OCI-M1 (cell line): ENCODE measurements at regions not wholly inside any gene's neighbourhood (a gene's known extent, or its start where the extent isn't known, plus 50 kb on each side); places are given as distances from the start of the nearest gene placed in this dataset.

Source experiments
- DNase-seq: peaks from one replicate; lab custom pipeline; 2025; lab: John Stamatoyannopoulos, UW

DNA sequence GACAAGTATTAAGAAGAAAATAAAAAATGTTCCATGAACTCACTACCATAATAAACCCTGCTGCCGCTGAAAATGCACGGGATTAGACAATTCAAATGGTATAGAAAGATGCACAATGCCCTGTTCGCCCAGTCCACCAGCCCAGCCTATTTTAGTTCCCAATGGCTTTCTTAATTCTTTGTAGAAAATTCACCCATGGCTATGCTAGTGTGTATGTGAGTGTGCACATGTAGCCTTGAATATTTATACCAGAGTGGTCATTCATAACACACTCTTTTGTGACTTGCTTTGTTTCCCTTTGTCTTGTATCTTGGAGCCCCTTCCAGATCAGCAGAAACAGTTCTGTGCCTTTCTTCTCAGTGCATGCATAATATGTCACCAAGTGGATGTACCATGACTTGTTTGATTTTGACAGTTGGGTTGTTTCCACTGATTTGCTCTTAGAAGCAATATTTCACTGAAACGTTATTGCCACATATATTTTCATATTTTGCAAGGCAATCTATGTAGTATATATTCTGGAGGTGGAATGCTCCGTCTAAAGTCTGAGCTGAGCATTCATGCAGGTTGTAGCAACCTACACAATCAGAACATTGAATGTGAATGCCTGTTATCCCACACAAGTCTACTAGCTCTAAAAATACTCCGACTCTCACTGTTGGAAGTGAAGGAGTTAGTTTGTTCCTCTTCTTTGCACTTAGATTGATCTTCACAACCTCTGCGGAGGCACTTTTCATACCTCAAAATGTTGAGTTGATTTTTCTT lies 383.0 kb upstream of the EEF2KMT start:
- DNase-seq, result no peak

DNA sequence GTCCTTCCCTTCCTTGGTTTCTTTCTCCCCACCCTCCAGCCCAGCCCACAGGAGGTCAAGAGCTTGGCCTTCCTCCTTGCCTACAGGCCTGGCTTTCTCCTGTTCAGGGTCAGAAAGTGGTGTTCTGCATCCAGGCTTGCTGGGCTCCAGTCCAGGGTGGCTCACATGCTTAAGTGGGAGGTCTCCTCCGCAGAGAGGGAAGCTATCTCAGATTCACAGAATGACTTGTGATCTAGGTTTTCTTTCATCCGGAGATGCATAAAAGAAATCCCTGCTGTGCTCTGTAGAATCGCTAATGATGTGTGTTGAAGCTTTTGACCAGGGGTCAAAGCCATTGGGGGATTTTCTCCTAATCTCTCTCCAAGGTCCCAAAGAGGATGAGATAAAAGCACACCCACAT lies 382.3 kb upstream of the EEF2KMT start:
- no peak for DNase-seq

DNA sequence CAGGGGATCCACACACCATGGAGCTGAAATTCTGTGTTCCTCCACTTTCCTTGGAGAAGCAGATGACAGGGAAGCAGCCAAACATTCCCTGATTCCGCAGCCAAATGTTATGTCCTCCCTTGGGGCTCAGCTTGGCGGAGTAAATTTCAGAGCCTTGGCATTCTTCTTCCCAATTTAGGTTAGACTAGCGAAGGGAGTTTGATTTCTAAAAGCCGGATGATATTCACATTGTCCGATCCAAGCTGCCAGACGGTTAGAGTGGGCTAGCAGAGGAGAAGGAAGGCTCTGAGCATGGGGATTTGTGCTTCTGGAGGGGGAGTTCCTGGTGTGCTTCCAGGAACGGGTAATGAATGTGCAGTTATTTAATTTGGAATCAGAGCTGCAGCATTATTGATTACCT lies 380.4 kb upstream of the EEF2KMT start:
- no peak for DNase-seq

DNA sequence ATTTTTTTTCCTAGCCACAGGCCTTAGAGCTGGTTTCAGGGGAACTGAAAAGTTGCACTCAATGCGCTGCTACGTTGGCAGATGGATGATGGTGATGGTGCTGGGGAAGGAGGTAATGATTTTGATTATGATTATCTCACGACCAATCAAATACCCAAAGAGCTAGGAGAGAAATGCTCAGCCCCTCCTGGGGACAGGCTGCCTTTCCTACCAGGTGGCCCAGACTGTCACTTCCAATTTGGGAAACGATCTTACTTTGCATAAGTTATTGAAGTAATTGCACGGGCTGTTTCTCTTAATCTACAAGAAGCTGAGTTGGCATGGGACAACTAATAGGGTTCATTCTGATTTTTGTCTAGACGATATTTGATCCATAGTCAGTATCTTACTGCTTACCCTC lies 379.7 kb upstream of the EEF2KMT start:
- no peak for DNase-seq

DNA sequence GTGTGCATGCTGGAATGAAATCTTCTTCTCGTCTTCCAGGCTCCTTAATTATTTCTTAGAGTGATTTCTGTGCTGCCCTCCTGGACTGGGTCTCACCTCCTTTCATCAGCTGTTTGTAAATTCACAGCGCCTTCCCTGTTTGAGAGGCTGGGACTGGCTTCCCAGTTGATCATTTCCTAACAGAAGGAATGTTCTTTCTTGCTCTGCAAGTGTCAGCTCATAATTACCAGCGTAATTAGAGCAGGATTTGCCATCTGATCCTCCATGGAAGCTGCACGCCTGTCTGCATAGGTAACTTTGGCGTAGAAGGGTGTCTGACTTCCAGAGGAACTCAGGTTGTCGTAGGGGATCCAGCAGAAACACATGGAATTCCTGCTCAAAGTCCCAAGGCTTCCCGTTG lies 375.0 kb upstream of the EEF2KMT start:
- no peak for DNase-seq

DNA sequence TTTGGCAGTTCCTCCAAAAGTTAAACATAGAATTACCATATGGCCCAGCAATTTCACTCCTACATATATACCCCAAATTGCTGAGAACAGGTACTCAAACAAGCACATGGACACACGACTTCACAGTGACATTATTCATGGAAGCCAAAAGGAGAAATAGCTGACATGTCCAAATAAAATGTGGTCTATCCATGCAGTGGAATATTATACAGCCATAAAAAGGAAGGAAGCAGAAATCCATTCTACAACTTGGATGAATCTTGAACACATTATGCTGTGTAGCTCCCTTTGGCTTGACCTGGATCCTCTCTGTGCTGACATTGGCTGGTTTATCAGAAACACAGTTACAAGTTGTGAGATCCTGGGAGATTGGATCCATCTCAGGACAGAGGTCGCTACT lies 370.9 kb upstream of the EEF2KMT start:
- no peak for DNase-seq

DNA sequence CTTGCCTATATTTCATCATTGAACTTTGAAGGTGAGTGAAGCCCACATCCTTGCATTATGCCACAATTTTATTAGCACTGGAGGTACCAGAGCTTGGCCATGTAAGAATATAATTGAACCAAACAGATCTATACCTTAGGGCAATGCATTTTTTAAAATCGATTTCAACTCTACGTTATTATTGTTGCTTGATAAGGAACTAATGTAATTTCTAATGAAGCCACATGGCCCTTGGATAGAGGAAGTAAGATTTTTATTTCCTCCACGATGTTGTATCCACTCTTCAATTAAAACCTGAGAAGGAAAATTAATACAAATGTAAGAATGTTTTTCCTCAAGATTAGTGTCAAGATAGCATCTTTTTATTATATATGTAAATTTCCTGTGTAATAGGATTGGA lies 370.0 kb upstream of the EEF2KMT start:
- no peak for DNase-seq

DNA sequence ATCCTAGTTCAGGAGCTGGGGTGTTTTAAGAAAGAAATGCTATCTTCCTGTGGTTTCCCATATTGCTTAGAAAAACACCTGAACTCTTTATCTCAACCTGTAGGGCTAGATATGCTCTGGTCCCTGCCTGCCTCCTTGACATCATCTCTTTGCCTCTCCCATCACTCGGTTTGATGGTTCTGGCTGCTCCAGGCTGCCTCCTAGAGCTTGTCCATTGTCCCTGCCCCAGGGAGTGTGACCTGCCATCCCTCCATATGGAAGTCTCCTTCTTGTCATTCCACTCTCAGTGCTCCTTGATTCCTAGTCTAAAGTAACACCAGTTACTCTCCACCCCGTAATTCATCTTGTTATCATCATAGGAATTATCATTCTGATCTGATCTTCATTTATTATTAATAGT lies 369.0 kb upstream of the EEF2KMT start:
- no peak for DNase-seq

DNA sequence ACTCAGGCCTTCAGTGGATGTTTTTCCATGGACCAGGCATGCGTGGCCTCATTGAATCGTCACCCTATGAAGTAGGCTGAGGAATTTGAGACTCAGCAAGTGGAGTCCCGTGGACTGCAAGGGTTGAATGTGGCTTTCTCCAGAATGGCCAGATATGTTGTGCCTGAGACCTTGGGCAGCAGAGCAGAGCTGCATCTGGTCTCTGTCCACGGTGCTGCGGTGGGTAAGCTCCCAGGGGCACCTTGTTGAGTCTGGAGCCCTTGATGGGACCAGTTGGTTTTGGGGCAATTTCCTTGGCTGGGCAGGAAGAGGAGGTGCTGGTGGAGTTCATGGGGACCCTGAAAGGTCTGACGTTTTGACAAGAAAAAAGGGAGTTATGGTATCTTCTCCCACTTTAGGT lies 368.1 kb upstream of the EEF2KMT start:
- DNase-seq, result no peak

DNA sequence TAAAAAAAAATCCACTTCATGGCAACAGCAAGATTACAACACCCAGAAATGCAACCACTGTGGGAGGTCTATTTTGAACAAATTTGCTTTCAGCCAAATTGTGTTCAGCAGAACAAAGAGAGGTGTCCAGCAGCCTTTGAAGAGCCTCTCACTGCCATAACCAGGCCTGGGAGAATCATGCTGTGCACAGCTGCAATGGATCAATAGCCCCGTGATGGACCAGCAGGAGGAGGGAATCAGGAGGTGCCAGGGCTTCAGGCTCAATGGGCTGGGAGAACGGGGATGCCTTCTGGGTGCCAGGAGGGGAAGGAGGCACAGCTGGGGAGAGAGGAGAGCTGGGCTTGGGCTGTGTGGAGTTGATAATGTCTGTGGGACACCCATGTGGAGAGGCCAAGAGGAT lies 366.2 kb upstream of the EEF2KMT start:
- DNase-seq, result no peak

DNA sequence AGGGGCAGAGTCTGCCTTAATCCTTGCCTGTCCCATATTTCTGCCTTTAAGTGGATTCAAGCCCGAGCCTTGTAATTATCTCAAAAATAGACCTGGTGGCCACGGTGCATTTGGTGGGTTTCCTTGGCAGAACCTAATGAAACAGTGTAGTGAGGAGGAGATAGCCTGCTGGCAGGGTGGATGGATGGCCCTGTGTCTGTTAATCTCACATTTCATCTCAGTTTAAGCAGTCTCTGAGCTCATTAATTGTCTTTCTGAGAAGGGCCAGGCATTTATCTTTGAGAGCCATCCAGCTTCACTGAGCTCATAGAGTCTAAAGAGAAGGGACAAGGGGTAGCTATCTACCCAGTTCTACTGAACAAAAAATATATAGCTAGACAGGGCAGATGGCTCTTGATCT lies 364.0 kb upstream of the EEF2KMT start:
- no peak for DNase-seq

DNA sequence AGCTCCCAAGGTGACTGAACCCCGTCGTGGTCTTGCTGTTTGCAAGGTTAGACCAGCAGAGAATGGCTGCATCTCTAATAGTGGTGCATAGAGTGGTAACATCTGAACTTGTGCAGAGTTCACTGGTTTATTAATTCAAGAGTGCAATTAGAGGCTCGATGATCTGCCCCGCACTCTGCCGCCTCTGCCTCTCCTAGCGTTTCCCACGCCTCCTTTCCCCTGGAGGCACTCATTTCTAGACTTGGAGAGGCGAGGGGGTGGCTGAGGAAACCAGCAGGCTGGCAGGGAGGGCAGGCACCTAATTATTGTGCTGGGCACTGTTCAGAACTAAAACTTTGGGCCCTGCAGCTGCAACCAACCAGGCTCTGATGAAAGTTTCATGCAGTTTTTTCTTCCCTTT lies 363.5 kb upstream of the EEF2KMT start:
- DNase-seq, result no peak

DNA sequence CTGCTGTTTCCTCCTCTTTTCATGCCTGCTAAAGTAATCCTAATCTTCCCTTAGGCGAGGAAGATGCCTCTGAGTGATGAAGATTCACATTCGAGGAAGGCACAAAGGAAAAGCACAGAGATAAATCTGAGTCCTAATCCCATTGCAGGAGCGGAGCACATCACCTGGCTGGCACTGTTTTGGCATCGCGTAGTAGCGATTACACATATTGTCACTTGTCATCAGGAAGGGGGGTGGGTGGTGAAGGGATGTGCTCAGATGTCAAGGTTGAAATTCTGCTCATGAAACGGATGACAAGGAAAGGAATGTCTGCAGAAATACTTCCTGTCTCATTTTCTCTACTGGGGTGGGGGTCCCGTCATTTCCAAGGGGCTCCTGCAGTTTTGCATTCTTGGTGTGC lies 363.1 kb upstream of the EEF2KMT start:
- DNase-seq, result no peak

DNA sequence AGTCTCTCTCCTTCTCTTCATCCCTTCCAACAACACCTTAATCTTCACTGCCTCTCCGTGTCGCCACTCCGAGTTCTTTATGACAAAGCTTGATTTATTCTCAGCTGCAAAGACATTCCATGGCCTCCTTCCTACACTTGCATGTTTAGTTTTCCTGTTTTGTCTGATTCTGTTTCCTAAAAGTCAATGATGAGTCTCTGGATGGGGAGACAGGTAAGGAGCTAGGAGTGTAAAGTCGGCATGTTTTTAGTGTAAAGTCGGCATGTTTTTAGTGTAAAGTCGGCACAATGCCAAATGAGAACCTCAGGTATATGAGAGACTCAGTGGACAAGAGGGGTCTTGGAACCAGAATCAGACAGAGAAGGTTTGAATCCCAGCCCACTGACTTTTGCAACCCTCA lies 362.3 kb upstream of the EEF2KMT start:
- DNase-seq, result no peak

DNA sequence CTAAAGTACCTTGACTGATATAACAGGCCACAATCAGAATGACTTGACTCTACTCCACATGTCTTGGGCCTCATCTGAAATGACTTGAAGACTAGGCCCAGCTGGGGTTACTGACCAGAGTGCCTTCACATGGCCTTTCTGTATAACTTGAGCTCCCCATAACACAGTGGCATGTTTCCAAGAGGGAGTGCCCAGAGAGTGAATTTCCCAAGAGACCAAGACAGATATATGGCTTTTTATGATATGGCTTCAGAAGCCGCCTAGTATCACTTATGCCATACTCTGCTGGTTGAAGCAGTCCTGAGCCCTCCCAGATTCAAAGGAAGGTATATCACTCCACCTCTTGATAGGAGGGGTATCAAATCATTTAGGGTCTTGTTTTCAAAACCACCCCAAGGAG lies 357.5 kb upstream of the EEF2KMT start:
- no peak for DNase-seq

DNA sequence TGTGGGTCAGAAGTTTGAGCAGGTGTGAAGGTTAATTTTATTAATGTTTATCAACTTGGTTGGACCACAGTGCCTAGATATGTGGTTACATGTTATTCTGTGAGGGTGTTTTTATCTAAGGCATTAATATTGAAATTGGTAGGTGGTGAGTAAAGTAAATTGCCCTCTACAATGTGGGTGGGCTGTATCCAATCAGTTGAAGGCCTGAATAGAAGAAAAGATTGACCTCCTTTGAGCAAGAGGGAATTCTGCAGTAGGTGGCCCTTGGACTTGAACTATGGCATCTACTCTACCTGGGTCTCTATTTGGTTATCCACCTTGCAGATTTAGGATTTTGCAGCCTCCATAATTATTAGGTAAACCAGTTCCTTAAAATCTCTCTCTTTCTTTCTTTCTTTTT lies 356.8 kb upstream of the EEF2KMT start:
- no peak for DNase-seq

DNA sequence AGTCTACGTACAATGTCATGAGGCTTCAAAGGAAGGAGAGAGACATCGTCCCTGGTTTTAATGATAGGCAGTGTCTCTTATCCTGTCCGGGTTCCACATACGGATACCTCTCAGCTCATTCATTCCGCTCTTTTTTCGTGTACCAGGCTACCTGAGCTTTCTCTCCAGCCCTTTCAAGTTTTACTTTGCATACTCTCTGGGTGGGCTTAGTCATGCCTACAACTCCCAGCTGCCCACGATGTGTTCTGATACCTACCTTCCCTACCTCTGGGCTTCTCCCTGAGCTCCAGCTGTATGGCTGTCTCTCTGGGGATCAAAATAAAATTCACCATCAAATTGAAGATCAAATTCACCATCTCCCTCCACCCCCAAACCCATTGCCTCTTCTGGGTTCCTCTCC lies 354.0 kb upstream of the EEF2KMT start:
- no peak for DNase-seq

DNA sequence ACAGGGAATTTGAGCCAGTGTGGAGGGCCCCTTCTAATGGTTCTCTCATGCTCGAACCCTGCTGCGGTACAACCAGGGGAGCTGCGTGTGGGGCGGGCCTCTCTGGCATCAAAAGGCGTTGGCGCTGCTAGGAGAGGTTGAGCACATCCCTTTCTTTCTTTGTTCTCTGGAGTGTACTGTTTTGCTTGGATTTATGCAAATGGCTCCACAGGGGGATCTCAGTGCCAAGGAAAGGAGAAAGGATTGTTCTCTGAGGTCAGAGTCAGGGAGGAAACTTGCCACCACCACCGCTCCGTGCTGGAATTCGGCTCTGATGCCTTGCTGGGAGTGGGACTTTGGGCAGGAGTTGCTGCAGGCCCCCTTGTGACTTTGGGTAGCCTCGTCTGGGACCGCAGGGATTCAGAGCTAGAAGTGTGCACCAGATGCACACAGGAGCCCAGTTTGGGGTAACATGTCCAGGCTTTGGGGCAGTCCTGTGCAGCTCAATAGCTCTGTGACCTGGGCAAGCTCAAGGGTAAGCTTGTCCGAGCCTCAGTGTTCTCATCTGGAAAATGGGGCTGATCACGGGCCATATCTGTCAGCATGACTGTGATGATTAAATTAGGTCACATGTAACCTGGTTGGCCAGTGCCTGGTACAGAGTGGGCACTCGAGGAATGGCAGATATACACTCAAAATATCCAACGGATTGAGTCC lies 353.0 kb upstream of the EEF2KMT start:
- DNase-seq, result no peak

DNA sequence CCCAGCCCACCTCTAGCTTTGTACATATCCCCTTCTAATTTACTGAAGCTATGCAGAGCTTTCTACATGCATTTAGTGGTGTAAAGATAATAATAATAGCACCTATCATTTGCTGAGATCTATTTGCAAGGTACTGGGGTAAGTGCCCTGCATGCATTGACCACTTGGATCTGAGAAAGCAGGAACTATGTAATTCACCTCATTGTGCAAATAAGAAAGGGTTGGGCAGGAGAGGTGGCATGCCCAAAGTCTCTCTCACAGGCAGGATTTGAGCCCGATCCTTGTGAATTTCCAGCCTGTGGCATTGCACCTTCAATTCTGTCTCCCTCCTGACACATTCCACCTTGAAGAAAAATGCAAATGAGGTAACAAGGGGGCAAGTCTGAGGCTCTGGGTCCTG lies 352.3 kb upstream of the EEF2KMT start:
- DNase-seq, result no peak

DNA sequence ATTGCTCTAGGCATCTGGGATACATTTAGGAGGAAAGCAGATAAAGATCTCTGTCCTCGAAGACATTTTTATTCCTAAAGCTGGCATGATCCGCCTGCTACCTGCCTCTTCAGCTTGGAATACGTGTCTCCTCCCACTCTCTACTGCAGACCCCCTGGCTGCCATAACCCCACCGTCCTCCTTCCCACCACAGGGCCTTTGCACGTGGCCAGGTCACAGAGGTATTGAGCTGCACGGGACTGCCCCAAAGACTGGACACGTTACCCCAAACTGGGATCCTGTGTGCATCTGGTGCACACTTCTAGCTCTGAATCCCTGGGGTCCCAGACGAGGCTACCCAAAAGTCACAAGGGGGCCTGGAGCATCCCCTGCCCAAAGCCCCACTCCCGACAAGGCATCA lies 351.2 kb upstream of the EEF2KMT start:
- DNase-seq, result no peak

DNA sequence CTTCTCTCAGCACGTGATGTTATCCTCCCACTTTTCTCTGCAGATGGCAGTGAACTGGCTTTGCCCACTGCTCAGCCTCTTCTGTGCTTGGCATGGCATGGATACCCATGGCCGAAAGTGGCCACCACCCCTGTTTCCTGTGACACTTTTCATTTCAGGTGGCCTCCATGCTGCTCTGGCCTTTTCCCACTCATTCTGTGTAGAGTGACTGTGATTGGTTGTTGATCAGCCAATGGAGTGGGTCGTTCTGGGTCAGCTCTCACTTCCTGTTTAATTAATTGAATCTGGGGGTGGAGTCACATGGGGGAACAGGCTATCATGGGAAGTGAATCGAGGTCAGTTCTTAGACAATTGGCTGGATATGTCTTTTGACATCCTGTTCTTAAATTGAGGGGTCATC lies 350.1 kb upstream of the EEF2KMT start:
- no peak for DNase-seq

DNA sequence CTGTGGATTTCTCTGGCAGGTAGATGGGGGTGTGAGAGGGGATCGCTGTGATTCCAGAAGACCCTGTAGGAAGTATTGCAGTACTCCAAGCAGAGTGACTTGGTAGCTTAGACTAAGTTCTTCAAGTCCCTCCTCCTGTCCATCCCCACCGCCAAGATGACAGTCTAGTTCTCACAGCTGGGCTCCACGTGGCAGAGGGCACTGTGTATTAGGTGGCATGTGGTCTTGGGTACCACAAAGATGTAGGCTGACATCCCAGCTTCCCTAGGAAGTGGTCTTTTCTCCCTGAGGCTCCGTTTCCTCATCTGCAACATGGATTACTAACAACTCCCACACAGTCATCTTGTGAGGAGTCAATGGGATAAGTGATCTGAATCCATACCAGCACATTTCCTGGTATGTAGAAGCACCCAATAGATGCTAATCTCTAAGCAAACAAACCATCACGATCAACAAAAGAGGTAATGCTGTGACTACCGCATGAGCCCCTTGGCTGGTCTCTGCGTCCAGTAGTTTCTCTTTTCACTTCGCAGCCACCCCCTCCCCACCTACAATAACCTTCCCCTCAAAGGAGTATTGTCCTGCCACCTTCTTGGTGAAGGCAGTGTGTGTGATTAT lies 349.1 kb upstream of the EEF2KMT start:
- DNase-seq, result no peak

DNA sequence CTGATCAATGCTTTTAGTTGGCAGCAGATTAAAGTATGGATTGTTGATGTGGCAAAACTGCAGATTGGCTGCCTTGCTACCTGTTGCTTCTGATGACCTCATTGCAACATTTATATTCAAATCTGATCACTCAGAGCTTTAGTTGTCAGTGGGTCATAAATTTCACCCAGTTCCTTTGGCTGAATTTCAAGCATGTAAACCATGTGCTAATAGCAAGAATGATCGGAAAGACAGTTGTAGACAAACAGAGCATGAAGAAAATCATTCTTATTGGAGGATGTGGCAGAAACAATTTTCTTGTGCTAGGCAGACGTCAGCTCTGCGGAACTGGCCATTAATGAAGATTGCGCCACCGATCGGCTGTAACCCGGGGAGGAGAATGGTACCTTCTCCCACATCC lies 346.6 kb upstream of the EEF2KMT start:
- no peak for DNase-seq

DNA sequence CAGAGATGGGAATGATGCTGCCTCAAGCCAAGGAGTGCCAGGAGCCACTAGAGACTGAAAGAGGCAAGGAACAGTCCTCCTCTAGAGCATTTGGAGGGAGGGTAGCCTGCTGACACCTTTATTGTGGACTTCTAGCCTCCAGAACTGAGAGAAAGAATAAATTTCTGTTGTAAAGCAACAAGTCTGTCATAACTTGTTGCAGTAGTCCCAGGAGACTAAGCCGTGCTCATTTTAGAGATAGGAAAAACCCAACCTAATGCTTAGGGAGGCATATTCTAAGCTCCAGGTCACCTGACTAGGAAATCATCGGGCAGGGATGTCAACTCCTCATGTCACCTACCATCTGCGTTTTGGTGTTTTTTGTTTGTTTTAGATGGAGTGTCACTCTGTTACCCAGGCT lies 345.4 kb upstream of the EEF2KMT start:
- no peak for DNase-seq
